ENCODE measurements at regions not wholly inside any gene's neighbourhood (a gene's known extent, or its start where the extent isn't known, plus 50 kb on each side); places are given as distances from the start of the nearest gene placed in this dataset.
"Not testable (repeated sequence)": the region's sequence is repeated elsewhere in the genome, so short reads cannot be mapped to it uniquely, and the experiment has no call there.

DNA sequence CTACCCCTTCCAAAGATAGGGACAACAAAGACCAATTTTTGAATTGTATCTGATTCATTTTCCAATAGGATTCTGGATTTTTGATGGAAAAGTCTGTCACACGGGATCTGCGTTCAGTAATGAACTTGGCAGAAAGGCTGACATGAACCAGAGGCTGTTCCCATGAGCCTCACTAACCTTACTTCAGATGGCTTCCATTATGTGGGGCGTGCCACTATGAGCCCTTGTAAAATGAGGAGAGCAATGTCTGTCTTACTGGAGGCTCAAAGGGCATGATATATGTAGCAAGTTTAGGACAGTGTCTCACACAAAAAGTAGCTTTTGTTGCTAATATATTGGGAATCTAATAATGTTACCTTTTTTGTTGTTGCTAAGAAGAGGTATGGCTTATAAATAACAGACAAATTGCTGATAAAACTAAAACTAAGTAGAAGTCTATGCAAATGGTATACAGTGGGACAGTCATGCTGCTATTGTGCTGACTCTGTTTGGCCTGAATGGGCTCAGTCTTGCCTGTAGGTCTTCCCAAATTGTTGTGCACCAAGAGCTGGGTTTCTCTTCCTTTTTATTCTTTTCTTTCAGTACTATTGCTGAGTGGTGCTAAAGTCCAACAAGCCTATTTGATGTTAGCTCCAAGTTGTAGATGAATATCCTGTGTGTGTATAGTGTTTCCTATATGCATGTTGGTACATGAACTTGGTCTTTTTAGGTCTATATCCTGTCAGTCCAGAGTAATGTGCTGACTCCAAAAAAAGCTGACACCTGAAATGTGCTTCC lies 132.1 kb downstream of the SPRY1 start:
- intact Hi-C loops (cut with DNase I, micrococcal nuclease): no loop called here
- DNase-seq (peak in 1 of 2 donors; percentile 30), ATAC-seq (peak; percentile 96)

GRCh38 chr4:123529278-123529568 lies 132.6 kb downstream of the SPRY1 start:
- DNase-seq (no peak), ATAC-seq (peak; percentile 56)
- intact Hi-C loops (cut with DNase I, micrococcal nuclease): no loop called here

DNA sequence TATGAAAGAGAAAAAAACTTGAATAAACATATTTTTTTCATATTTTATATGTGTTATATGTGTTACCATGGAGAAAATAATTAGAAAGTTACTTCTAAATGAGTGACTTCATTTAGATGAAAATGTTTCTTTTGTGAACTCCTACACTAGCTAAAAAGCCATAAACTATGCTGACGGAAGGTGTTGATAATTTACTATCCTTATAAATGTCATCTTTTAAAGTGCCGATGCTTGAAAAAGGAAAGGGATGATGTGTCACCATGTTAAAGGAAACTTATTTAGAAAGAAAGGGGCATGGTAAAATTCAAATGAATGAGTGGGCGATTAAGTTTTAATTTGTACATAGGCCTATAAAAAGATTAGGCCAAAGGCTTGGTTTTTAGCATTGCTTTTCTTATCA lies 133.8 kb downstream of the SPRY1 start:
- no peak for DNase-seq
- intact Hi-C loops (cut with DNase I, micrococcal nuclease): no loop called here
- no peak for ATAC-seq

DNA sequence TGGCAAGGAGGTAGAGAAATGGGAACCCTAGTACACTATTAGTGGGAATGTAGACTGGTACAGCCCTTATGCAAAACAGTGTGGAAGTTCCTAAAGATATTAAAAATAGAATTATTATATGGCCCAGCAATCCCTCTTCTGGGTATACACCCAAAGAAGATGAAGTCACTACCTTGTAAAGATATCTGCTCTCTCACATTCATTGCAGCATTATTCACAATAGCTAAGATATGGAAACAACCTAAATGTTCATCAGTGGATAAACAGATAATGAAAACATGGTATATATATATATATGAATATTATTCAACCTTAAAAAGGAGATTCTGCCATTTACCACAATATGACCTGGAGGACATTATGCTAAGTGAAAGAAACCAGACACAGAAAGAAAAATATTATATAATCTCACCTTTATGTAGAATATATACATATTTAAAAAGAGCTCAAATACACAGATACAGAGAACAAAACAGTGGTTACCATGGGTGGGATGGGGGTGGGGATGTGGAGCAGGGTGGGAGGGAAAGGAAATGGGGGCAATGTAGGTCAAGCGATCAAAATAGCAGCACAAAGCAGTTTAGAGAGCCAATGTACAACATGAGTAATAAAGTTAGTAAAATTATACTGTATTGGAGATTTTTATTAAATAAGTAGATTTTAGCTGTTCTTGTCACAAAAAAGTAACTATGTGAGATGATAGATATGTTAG lies 138.6 kb downstream of the SPRY1 start:
- DNase-seq (no peak), ATAC-seq (peak; percentile 29)
- intact Hi-C loops (cut with DNase I, micrococcal nuclease): no loop called here

- no peak for DNase-seq
- intact Hi-C loops (cut with DNase I, micrococcal nuclease): no loop called here
- ATAC-seq: no peak
Observed at GRCh38 chr4:123536225-123536624, 139.6 kb downstream of the SPRY1 start.

DNA sequence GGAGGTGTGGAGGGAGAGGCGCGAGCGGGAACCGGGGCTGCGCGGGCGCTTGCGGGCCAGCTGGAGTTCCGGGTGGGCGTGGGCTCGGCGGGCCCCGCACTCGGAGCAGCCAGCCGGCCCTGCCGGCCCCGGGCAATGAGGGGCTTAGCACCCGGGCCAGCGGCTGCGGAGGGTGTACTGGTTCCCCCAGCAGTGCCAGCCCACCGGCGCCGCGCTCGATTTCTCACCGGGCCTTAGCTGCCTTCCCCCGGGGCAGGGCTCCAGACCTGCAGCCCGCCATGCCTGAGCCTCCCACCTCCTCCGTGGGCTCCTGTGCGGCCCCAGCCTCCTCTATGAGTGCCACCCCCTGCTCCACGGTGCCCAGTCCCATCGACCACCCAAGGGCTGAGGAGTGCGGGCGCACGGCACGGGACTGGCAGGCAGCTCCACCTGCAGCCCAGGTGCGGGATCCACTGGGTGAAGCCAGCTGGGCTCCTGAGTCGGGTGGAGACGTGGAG lies 141.4 kb downstream of the SPRY1 start:
- intact Hi-C loops (cut with DNase I, micrococcal nuclease); ATAC-seq; DNase-seq: not testable (repeated sequence)

- ATAC-seq: peak; percentile 68
- peak in 1 of 2 donors; percentile 36 for DNase-seq
- intact Hi-C loops (cut with DNase I, micrococcal nuclease): no loop called here
Observed at GRCh38 chr4:123545667-123546572, 149.3 kb downstream of the SPRY1 start.

DNA sequence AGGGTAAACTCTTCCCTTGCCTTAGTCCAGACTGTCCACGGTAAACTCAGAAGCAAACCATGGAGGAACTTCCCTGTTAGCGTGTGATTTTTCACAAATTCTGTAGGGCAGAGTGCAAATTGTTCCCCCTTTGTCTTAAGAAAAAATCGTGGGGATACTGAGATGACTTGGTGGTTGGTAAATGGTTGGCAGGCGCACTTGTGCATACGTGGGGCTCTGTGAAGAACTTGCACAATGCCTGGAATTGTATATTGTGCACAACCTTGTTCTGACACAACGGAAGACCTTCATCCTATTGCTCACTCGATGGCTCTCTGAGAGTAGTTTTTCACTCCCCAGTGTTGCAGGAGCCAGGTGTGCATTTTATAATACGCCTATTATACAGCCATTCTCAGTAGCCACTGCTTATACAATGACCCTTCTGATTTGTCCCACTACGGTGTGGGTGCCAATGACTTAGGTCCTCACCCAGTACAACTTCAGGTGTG lies 150.0 kb downstream of the SPRY1 start:
- DNase-seq (no peak), ATAC-seq (peak; percentile 49)
- intact Hi-C loops (cut with DNase I, micrococcal nuclease): no loop called here

DNA sequence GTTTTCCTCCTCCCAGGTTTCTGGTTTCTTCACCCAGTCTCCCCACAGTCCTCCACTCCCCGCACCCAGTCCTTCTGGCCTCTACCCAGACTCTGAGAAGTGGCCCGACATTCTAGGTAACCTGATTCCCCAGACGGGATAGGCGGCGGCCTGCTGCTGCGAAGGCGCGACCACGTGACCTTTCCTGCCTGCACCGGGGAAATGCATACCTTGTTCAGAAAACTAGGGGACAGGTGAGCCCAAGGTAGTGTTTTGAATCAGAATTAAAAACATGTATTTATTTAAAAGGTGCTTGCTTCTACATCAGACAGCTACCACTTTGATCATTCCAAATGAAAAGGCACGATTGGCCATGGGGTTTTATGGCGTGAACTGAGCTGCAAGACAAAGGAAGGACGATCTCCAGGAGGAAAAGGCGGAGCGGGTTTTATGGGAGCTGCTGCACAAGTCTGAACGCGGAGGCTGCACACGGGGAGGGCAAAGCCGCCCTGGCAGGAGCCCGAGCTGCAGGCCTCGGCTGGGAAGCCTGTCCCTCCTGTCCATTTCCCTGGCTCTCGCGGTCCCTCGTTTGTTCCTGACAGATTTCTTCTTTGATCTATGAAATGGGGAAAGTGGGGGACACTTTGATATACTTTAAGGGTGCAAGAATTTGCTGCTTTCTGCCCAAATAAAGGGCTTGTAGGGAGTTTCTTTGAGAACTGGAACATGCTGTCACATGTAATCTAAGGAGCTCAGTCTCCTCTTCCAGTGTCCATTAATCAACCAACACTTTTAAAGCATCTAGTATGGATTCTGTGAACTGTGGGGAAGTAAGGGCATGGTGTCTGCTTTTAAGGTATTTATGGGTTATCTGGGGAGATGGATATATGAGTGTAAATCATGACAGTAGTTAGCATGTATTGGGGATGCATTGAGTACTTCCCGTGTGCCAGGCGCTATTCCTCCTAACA lies 150.9 kb downstream of the SPRY1 start:
- DNase-seq (peak; percentile 82 to 86), ATAC-seq (peak; percentile 82)
- intact Hi-C loops (cut with DNase I, micrococcal nuclease): no loop called here

DNA sequence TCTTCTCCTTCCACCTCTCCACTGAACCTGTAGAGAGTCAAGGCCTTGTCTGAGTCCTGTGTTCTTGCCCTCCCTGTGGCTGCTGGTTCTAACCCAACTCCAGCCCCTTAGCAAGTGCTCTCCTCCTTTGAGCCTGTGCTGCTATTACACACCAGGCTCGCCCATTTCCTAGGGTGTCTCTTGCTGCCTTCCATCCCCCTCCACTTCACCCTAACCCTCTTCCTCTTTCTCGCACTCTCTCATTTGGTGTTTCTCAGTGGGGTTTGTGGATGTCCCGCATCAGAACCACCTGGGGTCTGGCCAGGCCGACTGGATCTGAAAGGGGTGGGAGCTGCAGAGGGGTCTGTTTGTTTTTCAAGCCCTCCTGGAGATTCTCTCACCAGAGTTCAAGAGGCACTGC lies 156.7 kb downstream of the SPRY1 start:
- no peak for ATAC-seq
- intact Hi-C loops (cut with DNase I, micrococcal nuclease): no loop called here

GRCh38 chr4:123553733-123554637 lies 157.4 kb downstream of the SPRY1 start:
- intact Hi-C loops (cut with DNase I, micrococcal nuclease): no loop called here

More for the DNA sequence above, 156.7 kb downstream of the SPRY1 start:
- DNase-seq: no peak

DNA sequence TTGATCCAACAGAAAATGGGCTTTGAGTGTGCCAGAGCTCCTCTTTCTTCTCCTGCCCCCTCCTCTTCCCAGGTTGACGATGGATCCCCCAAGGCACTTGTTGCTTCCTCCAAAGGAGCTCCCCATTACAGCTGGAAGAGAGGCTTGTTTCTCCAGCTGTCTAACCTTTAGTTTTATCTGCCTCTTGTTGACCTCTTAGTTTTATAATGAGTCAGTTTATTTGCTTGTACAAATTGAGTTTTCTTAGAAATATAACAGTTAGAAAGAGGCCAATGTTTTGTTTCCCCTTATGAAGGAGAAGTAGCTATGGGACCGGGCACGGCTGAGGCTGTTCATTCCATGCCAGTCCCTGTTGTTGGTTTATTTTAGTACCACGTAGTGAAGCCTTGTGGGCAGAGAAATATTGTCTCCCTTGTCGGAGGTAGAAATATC lies 158.2 kb downstream of the SPRY1 start:
- peak; percentile 39 for ATAC-seq
- peak in 1 of 2 donors; percentile 23 for DNase-seq
- intact Hi-C loops (cut with DNase I, micrococcal nuclease): loop anchor here in 1 of 2 donors (5.0 kb wide), 1 partner anchor 153 kb away; no protein-coding TSS in a partner anchor

More at GRCh38 chr4:123553733-123554637, 157.4 kb downstream of the SPRY1 start:
- DNase-seq (no peak), ATAC-seq (no peak)

- intact Hi-C loops (cut with DNase I, micrococcal nuclease): loop anchor here in 1 of 2 donors (5.0 kb wide), 1 partner anchor 153 kb away; no protein-coding TSS in a partner anchor
- ATAC-seq: peak; percentile 87
- DNase-seq: peak; percentile 89 to 93
Observed at GRCh38 chr4:123555233-123555806, 158.7 kb downstream of the SPRY1 start.

DNA sequence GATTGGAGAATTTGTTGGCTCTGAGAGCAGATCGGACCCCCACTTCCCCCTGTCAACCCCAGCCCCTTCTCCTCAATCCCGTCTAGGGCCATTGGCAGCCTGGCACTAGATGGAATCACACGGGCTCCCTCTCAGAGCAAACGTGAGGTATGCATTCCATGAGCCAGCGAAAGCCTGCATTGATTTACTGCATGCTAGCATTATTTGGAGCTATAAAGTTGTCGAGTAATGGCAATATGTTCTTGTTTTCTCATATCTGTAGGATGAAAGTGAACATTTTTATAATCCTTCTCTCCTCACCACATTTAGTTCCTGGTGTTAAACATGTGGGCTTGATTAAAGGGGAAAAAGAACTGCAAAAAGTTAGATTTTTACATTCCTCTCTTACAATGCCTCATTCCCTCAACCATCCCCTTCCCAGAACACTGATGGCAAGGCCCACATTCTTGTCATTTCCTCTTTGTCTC lies 159.2 kb downstream of the SPRY1 start:
- intact Hi-C loops (cut with DNase I, micrococcal nuclease): loop anchor here in 1 of 2 donors (5.0 kb wide), 1 partner anchor 154 kb away; no protein-coding TSS in a partner anchor
- ATAC-seq (peak; percentile 56), DNase-seq (no peak)

GRCh38 chr4:123556526-123556925 lies 159.9 kb downstream of the SPRY1 start:
- DNase-seq (no peak), ATAC-seq (peak; percentile 63)
- intact Hi-C loops (cut with DNase I, micrococcal nuclease): loop anchor here in 1 of 2 donors (5.0 kb wide), 1 partner anchor 154 kb away; no protein-coding TSS in a partner anchor

Data from left colon (tissue), 2 donors.